HepG2 (cell line): ENCODE measurements at regions not wholly inside any gene's neighbourhood (a gene's known extent, or its start where the extent isn't known, plus 50 kb on each side); places are given as distances from the start of the nearest gene placed in this dataset.

Experiments
- HES4 ChIP-seq: sonication (generic); formaldehyde crosslinking; IDR thresholded peaks from 2 replicates; pipeline ENCODE4 v1.9.0; 2021; ENCODE audit warnings: mild to moderate bottlenecking, missing genetic modification reagents, borderline replicate concordance
- HIVEP1 ChIP-seq: sonication (generic); formaldehyde crosslinking; IDR thresholded peaks from 2 replicates; pipeline ENCODE4 v1.4.0; 2020; ENCODE audit warnings: mild to moderate bottlenecking, missing genetic modification reagents
- KDM5A ChIP-seq: fragments of 200-600 bp; sonication (generic); IDR thresholded peaks from 2 replicates; pipeline ENCODE4 v1.7.0; 2018; ENCODE audit warnings: antibody characterized with exemption, mild to moderate bottlenecking, low read length, borderline replicate concordance
- KDM6A ChIP-seq: IDR thresholded peaks from 2 replicates; pipeline ENCODE4 v1.6.1; 2016; ENCODE audit warnings: low read depth
- MAFF ChIP-seq: IDR thresholded peaks from 2 replicates; pipeline ENCODE4 v1.6.1; 2011; ENCODE audit warnings: low read depth, low read length, improper control_type of control experiment
- MATR3 ChIP-seq: sonication (generic); formaldehyde crosslinking; IDR thresholded peaks from 2 replicates; pipeline ENCODE4 v1.4.0; 2020; ENCODE audit warnings: missing genetic modification reagents
- RAD21 ChIP-seq: fragments of 450-650 bp; formaldehyde crosslinking; IDR thresholded peaks from 2 replicates; pipeline ENCODE4 v1.5.0; 2020; ENCODE audit warnings: mild to moderate bottlenecking
- SP4 ChIP-seq: sonication (generic); formaldehyde crosslinking; IDR thresholded peaks from 2 replicates; pipeline ENCODE4 v1.8.1; 2023; ENCODE audit warnings: mild to moderate bottlenecking, missing genetic modification reagents
- ZBTB1 ChIP-seq: sonication (generic); formaldehyde crosslinking; IDR thresholded peaks from 2 replicates; pipeline ENCODE4 v1.4.0; 2020; ENCODE audit warnings: missing genetic modification reagents, borderline replicate concordance
- ZFP90 ChIP-seq: sonication (generic); formaldehyde crosslinking; IDR thresholded peaks from 2 replicates; pipeline ENCODE4 v1.8.0; 2022; ENCODE audit warnings: missing genetic modification reagents, mild to moderate bottlenecking, inconsistent platforms, borderline replicate concordance
- ZKSCAN1 ChIP-seq: fragments of 150-350 bp; IDR thresholded peaks from 2 replicates; pipeline ENCODE4 v1.6.1; 2014; ENCODE audit warnings: low read length
- ZNF136 ChIP-seq: sonication (generic); formaldehyde crosslinking; IDR thresholded peaks from 2 replicates; pipeline ENCODE4 v1.8.1; 2022; ENCODE audit warnings: low read depth, mild to moderate bottlenecking, moderate library complexity, missing genetic modification reagents
- ZNF160 ChIP-seq: sonication (generic); formaldehyde crosslinking; IDR thresholded peaks from 2 replicates; pipeline ENCODE4 v1.8.0; 2022; ENCODE audit warnings: mild to moderate bottlenecking, inconsistent platforms, missing genetic modification reagents
- TF ChIP-seq, protein P1 (sequence below): sonication (generic); formaldehyde crosslinking; IDR thresholded peaks from 2 replicates; pipeline ENCODE4 v1.5.1; 2020; ENCODE audit warnings: mild to moderate bottlenecking, moderate library complexity, missing genetic modification reagents
- TF ChIP-seq, protein P2 (sequence below): sonication (generic); formaldehyde crosslinking; IDR thresholded peaks from 2 replicates; pipeline ENCODE4 v1.5.1; 2020; ENCODE audit warnings: missing genetic modification reagents, mild to moderate bottlenecking, borderline replicate concordance
- TF ChIP-seq, protein P3 (sequence below): sonication (generic); formaldehyde crosslinking; IDR thresholded peaks from 2 replicates; pipeline ENCODE4 v1.8.0; 2022; ENCODE audit warnings: mild to moderate bottlenecking, missing genetic modification reagents, moderate library complexity
- TF ChIP-seq, protein P4 (sequence below): sonication (generic); formaldehyde crosslinking; IDR thresholded peaks from 2 replicates; pipeline ENCODE4 v1.5.0; 2020; ENCODE audit warnings: mild to moderate bottlenecking, missing genetic modification reagents, borderline replicate concordance

DNA sequence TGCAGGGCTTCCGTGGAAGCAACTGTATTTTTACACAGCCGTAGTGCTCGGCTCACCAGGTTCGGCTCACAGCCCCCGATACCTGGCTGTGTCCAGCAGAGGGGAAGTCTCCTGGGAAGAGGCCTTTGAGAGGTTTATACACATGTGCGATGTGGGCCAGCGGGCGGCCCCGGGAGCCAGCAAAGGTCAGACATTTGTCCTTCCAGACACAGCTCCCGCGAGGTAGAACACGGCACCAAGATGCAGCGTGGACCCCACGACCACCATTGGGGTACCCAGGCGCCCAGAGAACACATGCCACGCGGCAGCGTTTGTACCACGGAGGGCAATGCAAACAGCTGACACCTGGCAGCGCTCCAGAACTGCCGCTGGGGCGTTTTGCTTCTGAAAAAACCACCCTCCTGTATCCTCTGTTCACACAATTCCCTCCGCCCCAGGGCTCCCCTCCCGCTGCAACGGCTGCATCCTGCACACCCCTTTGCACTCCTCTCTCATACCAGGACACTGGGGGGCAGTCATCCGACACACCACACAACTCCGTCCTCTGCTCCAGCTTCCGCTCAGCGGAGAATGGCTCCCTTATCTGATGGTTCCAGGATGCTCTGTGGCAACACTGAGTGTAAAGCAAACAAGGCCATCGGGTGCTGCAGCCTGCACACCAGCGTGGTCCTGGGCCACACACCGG lies 235.3 kb downstream of the SYK start (continued):
- TF ChIP-seq, protein P1, sequence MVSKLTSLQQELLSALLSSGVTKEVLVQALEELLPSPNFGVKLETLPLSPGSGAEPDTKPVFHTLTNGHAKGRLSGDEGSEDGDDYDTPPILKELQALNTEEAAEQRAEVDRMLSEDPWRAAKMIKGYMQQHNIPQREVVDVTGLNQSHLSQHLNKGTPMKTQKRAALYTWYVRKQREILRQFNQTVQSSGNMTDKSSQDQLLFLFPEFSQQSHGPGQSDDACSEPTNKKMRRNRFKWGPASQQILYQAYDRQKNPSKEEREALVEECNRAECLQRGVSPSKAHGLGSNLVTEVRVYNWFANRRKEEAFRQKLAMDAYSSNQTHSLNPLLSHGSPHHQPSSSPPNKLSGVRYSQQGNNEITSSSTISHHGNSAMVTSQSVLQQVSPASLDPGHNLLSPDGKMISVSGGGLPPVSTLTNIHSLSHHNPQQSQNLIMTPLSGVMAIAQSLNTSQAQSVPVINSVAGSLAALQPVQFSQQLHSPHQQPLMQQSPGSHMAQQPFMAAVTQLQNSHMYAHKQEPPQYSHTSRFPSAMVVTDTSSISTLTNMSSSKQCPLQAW (CRISPR knock-in tag) = peak; percentile 98
- TF ChIP-seq KDM5A (no peak; the same call in 1 of the 2 replicates), ZKSCAN1 (no peak), ZNF160 (no peak; the same call in 1 of the 2 replicates), ZFP90 (CRISPR knock-in tag) (no peak; the same call in 1 of the 2 replicates), ZBTB1 (CRISPR knock-in tag) (no peak), HIVEP1 (CRISPR knock-in tag) (peak; percentile 74), RAD21 (CRISPR knock-in tag) (peak; percentile 97), KDM6A (peak; percentile 71; the same call in 1 of the 2 replicates), HES4 (CRISPR knock-in tag) (no peak), MAFF (peak; percentile 4; the same call in 1 of the 2 replicates), ZNF136 (no peak), SP4 (CRISPR knock-in tag) (peak; percentile 71), MATR3 (CRISPR knock-in tag) (no peak)
- TF ChIP-seq, protein P2, sequence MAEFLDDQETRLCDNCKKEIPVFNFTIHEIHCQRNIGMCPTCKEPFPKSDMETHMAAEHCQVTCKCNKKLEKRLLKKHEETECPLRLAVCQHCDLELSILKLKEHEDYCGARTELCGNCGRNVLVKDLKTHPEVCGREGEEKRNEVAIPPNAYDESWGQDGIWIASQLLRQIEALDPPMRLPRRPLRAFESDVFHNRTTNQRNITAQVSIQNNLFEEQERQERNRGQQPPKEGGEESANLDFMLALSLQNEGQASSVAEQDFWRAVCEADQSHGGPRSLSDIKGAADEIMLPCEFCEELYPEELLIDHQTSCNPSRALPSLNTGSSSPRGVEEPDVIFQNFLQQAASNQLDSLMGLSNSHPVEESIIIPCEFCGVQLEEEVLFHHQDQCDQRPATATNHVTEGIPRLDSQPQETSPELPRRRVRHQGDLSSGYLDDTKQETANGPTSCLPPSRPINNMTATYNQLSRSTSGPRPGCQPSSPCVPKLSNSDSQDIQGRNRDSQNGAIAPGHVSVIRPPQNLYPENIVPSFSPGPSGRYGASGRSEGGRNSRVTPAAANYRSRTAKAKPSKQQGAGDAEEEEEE = no peak
- TF ChIP-seq, protein P3, sequence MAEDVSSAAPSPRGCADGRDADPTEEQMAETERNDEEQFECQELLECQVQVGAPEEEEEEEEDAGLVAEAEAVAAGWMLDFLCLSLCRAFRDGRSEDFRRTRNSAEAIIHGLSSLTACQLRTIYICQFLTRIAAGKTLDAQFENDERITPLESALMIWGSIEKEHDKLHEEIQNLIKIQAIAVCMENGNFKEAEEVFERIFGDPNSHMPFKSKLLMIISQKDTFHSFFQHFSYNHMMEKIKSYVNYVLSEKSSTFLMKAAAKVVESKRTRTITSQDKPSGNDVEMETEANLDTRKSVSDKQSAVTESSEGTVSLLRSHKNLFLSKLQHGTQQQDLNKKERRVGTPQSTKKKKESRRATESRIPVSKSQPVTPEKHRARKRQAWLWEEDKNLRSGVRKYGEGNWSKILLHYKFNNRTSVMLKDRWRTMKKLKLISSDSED = no peak
- TF ChIP-seq, protein P4, sequence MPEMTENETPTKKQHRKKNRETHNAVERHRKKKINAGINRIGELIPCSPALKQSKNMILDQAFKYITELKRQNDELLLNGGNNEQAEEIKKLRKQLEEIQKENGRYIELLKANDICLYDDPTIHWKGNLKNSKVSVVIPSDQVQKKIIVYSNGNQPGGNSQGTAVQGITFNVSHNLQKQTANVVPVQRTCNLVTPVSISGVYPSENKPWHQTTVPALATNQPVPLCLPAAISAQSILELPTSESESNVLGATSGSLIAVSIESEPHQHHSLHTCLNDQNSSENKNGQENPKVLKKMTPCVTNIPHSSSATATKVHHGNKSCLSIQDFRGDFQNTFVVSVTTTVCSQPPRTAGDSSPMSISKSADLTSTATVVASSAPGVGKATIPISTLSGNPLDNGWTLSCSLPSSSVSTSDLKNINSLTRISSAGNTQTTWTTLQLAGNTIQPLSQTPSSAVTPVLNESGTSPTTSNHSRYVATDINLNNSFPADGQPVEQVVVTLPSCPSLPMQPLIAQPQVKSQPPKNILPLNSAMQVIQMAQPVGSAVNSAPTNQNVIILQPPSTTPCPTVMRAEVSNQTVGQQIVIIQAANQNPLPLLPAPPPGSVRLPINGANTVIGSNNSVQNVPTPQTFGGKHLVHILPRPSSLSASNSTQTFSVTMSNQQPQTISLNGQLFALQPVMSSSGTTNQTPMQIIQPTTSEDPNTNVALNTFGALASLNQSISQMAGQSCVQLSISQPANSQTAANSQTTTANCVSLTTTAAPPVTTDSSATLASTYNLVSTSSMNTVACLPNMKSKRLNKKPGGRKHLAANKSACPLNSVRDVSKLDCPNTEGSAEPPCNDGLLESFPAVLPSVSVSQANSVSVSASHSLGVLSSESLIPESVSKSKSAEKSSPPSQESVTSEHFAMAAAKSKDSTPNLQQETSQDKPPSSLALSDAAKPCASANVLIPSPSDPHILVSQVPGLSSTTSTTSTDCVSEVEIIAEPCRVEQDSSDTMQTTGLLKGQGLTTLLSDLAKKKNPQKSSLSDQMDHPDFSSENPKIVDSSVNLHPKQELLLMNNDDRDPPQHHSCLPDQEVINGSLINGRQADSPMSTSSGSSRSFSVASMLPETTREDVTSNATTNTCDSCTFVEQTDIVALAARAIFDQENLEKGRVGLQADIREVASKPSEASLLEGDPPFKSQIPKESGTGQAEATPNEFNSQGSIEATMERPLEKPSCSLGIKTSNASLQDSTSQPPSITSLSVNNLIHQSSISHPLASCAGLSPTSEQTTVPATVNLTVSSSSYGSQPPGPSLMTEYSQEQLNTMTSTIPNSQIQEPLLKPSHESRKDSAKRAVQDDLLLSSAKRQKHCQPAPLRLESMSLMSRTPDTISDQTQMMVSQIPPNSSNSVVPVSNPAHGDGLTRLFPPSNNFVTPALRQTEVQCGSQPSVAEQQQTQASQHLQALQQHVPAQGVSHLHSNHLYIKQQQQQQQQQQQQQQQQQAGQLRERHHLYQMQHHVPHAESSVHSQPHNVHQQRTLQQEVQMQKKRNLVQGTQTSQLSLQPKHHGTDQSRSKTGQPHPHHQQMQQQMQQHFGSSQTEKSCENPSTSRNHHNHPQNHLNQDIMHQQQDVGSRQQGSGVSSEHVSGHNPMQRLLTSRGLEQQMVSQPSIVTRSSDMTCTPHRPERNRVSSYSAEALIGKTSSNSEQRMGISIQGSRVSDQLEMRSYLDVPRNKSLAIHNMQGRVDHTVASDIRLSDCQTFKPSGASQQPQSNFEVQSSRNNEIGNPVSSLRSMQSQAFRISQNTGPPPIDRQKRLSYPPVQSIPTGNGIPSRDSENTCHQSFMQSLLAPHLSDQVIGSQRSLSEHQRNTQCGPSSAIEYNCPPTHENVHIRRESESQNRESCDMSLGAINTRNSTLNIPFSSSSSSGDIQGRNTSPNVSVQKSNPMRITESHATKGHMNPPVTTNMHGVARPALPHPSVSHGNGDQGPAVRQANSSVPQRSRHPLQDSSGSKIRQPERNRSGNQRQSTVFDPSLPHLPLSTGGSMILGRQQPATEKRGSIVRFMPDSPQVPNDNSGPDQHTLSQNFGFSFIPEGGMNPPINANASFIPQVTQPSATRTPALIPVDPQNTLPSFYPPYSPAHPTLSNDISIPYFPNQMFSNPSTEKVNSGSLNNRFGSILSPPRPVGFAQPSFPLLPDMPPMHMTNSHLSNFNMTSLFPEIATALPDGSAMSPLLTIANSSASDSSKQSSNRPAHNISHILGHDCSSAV = no peak
